ENCODE measurements at regions not wholly inside any gene's neighbourhood (a gene's known extent, or its start where the extent isn't known, plus 50 kb on each side); places are given as distances from the start of the nearest gene placed in this dataset.

DNA sequence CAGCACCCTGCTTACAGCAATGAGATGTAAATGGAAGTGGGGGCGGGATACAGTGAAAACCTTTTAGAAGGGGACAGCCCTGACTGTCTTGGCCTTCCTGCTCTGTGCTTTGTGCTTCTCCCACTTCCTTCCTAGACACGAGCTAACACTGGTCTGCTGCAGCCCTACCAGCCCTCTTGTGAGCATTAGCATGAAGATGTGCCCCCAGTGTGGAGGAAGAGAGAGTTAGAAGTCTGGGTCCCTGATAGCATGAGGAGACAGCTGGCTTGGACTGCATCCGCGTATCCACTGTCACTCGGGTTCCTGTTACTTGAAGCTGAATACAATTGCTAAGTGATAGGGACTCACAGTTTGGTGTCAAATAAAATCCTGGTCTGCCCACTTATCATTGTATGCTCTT, 248.1 kb upstream of the SOX5 start:
- TF ChIP-seq, protein P1, sequence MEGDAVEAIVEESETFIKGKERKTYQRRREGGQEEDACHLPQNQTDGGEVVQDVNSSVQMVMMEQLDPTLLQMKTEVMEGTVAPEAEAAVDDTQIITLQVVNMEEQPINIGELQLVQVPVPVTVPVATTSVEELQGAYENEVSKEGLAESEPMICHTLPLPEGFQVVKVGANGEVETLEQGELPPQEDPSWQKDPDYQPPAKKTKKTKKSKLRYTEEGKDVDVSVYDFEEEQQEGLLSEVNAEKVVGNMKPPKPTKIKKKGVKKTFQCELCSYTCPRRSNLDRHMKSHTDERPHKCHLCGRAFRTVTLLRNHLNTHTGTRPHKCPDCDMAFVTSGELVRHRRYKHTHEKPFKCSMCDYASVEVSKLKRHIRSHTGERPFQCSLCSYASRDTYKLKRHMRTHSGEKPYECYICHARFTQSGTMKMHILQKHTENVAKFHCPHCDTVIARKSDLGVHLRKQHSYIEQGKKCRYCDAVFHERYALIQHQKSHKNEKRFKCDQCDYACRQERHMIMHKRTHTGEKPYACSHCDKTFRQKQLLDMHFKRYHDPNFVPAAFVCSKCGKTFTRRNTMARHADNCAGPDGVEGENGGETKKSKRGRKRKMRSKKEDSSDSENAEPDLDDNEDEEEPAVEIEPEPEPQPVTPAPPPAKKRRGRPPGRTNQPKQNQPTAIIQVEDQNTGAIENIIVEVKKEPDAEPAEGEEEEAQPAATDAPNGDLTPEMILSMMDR (IDR thresholded peaks at IDR 0.05): no peak
- ATAC-seq (ENCODE audit: low FRiP score) (no peak), DNase-seq (ENCODE audit: low spot score) (no peak)

DNA sequence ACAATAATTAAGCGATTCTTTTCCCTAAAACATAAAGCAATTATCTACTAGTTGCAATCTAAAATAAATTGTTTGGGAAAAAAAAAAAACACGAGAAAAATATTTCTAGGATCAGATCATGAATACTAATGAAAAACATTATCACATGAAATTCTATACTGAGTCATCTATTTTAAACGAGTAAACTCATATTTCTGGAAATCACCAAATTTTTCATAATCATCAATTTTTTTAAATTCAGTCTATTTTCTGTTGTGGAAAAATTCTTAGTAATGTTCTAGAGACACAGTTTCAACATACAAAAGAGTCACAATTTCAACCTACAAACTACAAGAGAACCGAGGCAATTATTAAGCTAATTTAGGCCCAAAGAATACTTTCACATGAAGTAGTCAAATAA, 245.6 kb upstream of the SOX5 start:
- TF ChIP-seq, protein P1 (IDR thresholded peaks at IDR 0.05): no peak
- DNase-seq (ENCODE audit: low spot score) (no peak), ATAC-seq (ENCODE audit: low FRiP score) (no peak)

DNA sequence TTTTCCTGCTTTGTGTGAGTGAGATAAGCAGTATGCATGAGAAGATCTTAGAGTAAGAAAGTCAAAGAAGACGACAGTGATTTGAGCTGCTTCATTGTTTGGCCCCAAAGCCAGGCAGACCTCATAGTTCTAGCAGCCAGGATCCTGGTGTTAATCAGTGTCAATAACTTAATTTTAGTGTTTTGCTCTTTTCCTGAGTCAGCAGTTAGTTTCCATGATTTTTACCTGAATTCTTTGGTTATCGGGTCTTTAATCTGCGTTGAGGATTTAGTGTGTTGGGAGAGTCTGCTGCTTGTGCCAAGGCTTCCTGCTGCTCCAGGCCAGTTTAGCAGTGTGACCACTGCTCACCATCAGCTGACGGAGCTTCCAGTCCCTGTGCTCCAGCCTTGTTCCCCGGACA, 241.6 kb upstream of the SOX5 start:
- ATAC-seq (ENCODE audit: low FRiP score) (no peak), DNase-seq (ENCODE audit: low spot score) (no peak)

DNA sequence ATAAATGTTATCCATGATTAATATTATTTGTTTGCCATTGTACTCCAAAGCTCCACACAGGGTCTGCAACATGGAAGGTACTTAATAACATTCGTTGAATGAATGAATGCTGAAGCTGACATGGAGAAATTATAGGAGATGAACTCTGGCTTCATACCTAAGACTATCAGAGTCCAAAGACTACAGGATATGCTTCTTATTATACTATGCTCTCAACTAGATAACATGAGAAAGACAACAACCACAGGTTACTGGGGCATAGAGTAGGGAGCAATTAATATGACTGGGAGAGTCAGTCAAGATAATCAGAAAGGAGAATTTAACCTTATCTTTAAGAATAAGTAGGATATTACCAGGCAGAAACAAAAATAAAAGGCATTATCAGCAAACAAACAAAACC, 236.3 kb upstream of the SOX5 start:
- TF ChIP-seq, protein P1 (IDR thresholded peaks at IDR 0.05): no peak
- no peak for ATAC-seq (ENCODE audit: low FRiP score)
- DNase-seq (ENCODE audit: low spot score): no peak

More for the DNA sequence above, 241.6 kb upstream of the SOX5 start:
- TF ChIP-seq, protein P1 (IDR thresholded peaks at IDR 0.05): no peak

DNA sequence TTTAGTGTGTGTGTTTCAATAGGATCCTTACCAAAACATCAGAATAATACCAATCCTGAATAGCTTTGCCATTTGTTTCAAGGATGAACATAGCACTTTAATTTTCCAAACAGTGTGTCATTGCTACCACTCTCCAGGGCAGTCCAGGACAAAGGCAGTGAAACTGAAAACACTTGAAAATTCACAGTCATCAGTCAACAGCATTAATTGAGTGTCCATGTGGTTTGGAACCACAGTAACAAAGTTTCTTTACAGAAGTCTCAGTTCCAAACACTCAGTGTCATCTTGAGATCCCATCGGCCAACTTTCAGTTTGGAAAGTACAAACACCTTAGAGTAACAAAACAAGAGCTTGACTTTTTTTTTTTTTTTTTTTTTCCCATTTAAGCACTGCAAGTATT, 228.4 kb upstream of the SOX5 start:
- TF ChIP-seq, protein P1 (IDR thresholded peaks at IDR 0.05): no peak
- no peak for ATAC-seq (ENCODE audit: low FRiP score)
- DNase-seq (ENCODE audit: low spot score): no peak

DNA sequence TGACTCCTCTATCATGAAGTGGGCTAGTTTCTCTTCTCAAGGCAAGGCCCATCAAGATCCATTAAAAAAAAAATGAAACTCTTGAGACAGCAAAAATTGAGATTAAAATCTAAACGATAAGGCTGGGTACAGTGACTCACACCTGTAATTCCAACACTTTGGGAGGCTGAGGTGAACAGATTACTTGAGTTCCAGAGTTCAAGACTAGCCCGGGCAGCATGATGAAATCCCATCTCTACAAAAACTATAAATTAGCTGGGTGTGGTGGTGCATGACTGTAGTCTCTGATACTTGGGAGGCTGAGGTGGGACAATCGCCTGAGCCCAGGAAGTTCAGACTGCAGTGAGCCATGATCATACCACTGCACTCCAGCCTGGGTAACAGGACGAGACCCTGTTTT, 226.5 kb upstream of the SOX5 start:
- ATAC-seq (ENCODE audit: low FRiP score) (no peak), DNase-seq (ENCODE audit: low spot score) (no peak)
- TF ChIP-seq, protein P1 (IDR thresholded peaks at IDR 0.05): no peak

DNA sequence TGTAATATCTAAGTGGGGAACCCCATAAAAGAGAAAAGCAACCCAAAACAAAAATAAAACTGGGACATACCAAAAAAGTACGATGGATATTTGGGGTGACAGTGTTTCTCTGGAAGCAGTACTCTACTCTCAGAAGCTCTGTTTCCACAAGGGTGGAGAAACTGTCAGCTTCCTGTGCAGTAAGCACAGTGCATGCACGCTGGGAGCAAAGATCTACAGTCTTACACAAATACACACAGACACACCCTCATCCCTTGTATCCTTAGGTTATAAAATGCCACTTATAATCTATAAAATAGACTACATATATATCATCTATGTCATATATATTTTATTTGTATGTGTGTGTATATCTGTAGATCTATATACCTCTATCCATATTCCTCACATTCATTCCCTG, 225.8 kb upstream of the SOX5 start:
- no peak for DNase-seq (ENCODE audit: low spot score)
- TF ChIP-seq, protein P1 (IDR thresholded peaks at IDR 0.05): no peak
- ATAC-seq (ENCODE audit: low FRiP score): no peak

Data from omental fat pad (tissue), 3 donors.